ENCODE measurements at regions not wholly inside any gene's neighbourhood (a gene's known extent, or its start where the extent isn't known, plus 50 kb on each side); places are given as distances from the start of the nearest gene placed in this dataset.

- H3K4me3 ChIP-seq (ENCODE audit: low read length) = no peak overlapping the region
- no peak for TF ChIP-seq CTCF (conservative IDR thresholded peaks at IDR 0.05; ENCODE audit: low read length)
- DNase-seq (ENCODE audit: low read depth) = no peak
Measured at GRCh38 chr6:165746331-165746730, 83.3 kb upstream of the PDE10A start.

- no peak for TF ChIP-seq CTCF (conservative IDR thresholded peaks at IDR 0.05; ENCODE audit: low read length)
- H3K4me3 ChIP-seq (ENCODE audit: low read length) = no peak overlapping the region
- DNase-seq (ENCODE audit: low read depth) = no peak
Measured at GRCh38 chr6:165745492-165745891, 82.5 kb upstream of the PDE10A start.

- DNase-seq (ENCODE audit: low read depth) = no peak
- no peak overlapping the region for H3K4me3 ChIP-seq (ENCODE audit: low read length)
- TF ChIP-seq CTCF (conservative IDR thresholded peaks at IDR 0.05; ENCODE audit: low read length) = no peak
Measured at GRCh38 chr6:165744555-165745228, 81.7 kb upstream of the PDE10A start.

- no peak overlapping the region for H3K4me3 ChIP-seq (ENCODE audit: low read length)
- DNase-seq (ENCODE audit: low read depth) = no peak
- TF ChIP-seq CTCF (conservative IDR thresholded peaks at IDR 0.05; ENCODE audit: low read length) = no peak
Measured at GRCh38 chr6:165743366-165743898, 80.4 kb upstream of the PDE10A start.

GRCh38 chr6:165742047-165742446 lies 79.0 kb upstream of the PDE10A start:
- DNase-seq (ENCODE audit: low read depth) = no peak
- H3K4me3 ChIP-seq (ENCODE audit: low read length) = no peak overlapping the region
- no peak for TF ChIP-seq CTCF (conservative IDR thresholded peaks at IDR 0.05; ENCODE audit: low read length)

GRCh38 chr6:165737396-165737795 lies 74.4 kb upstream of the PDE10A start:
- no peak for TF ChIP-seq CTCF (conservative IDR thresholded peaks at IDR 0.05; ENCODE audit: low read length)
- no peak overlapping the region for H3K4me3 ChIP-seq (ENCODE audit: low read length)
- DNase-seq (ENCODE audit: low read depth) = no peak

GRCh38 chr6:165735065-165735464 lies 72.0 kb upstream of the PDE10A start:
- no peak for TF ChIP-seq CTCF (conservative IDR thresholded peaks at IDR 0.05; ENCODE audit: low read length)
- no peak for DNase-seq (ENCODE audit: low read depth)
- H3K4me3 ChIP-seq (ENCODE audit: low read length) = no peak overlapping the region

Measured in AG10803 (cell line).